Endothelial cell of umbilical vein (primary cell): ENCODE measurements at regions not wholly inside any gene's neighbourhood (a gene's known extent, or its start where the extent isn't known, plus 50 kb on each side); places are given as distances from the start of the nearest gene placed in this dataset.

Source experiments
- BruUV-seq: library from RNA; stranded (reverse); fragments of 400-500 nt; replicated peaks from 2 replicates; lab custom pipeline; 2021; lab: Mats Ljungman, UMichigan
- CTCF ChIA-PET: fragments of 300-600, 350-600 bp; sonication (Branson Sonifier 250); formaldehyde crosslinking; loops from one replicate; lab custom pipeline; 2021; ENCODE audit warnings: antibody characterized with exemption, inconsistent platforms; lab: Charles Lee
- POLR2A ChIA-PET: fragments of 300-600, 350-600 bp; sonication (Branson Sonifier 250); formaldehyde crosslinking; loops from one replicate; lab custom pipeline; 2021; ENCODE audit warnings: antibody characterized with exemption, inconsistent platforms; lab: Charles Lee
- DNase-seq: peaks from one replicate; pipeline ENCODE4 v3.0.0-alpha.2; 2011; ENCODE audit warnings: low read depth, low spot score
- FAIRE-seq: peaks from 2 replicates; lab custom pipeline; 2011; peaks lifted over from hg19 to GRCh38; lab: Jason Lieb, UNC
- H2AFZ ChIP-seq: 2 replicates; pipeline ENCODE4 v1.6.0; 2012; ENCODE audit warnings: low read depth, low read length, control low read depth, inconsistent platforms
- H3K27ac ChIP-seq: 2 replicates; pipeline ENCODE4 v1.5.1; 2011; ENCODE audit warnings: low read depth, mild to moderate bottlenecking, control low read depth, low read length, moderate library complexity; ENCODE audit not compliant: insufficient read depth
- H3K27me3 ChIP-seq, 2 experiments: 2 replicates each; pipeline versions ENCODE4 v1.6.0 to v1.6.1; 2011; ENCODE audit warnings: low read length in 2 of 2, mixed read lengths in 1 of 2; ENCODE audit not compliant: control insufficient read depth in 2 of 2, insufficient read depth in 2 of 2
- H3K36me3 ChIP-seq, 2 experiments: 2 replicates in 1 of 2; 3 replicates in 1 of 2; pipeline ENCODE4 v1.5.1; 2011; ENCODE audit warnings: low read length in 2 of 2, mild to moderate bottlenecking in 1 of 2, moderate library complexity in 1 of 2; ENCODE audit not compliant: control insufficient read depth in 2 of 2, insufficient read depth in 2 of 2; ENCODE audit errors: extremely low read depth in 1 of 2
- H3K4me1 ChIP-seq: 3 replicates; pipeline ENCODE4 v1.5.1; 2011; ENCODE audit warnings: mild to moderate bottlenecking, low read length; ENCODE audit not compliant: control insufficient read depth, insufficient read depth; ENCODE audit errors: extremely low read depth
- H3K4me2 ChIP-seq: 2 replicates; pipeline ENCODE4 v1.6.1; 2011; ENCODE audit warnings: low read length, control low read depth, mixed read lengths; ENCODE audit not compliant: insufficient read depth
- H3K4me3 ChIP-seq, 3 experiments: fragments of 200-600 bp in 1 of 3; sonication (generic), shearing (Covaris generic) in 1 of 3; replicated peaks in 1 of 3; 2 replicates each; pipeline ENCODE4 v1.5.1; 2011 to 2016; ENCODE audit warnings: control low read depth in 3 of 3, low read length in 3 of 3, mild to moderate bottlenecking in 2 of 3, inconsistent platforms in 1 of 3, low read depth in 1 of 3, moderate library complexity in 1 of 3; ENCODE audit not compliant: insufficient read depth in 1 of 3
- H3K79me2 ChIP-seq: 2 replicates; pipeline ENCODE4 v1.6.0; 2012; ENCODE audit warnings: low read length, inconsistent platforms; ENCODE audit not compliant: control insufficient read depth, insufficient read depth
- H3K9ac ChIP-seq: replicated peaks from 2 replicates; pipeline ENCODE3; 2011; ENCODE audit warnings: low read length, control low read depth; ENCODE audit not compliant: insufficient read depth; ENCODE audit errors: extremely low read depth
- H3K9me1 ChIP-seq: replicated peaks from 3 replicates; pipeline ENCODE4 v1.6.0; 2011; ENCODE audit warnings: mild to moderate bottlenecking, low read length; ENCODE audit not compliant: control insufficient read depth, insufficient read depth; ENCODE audit errors: extremely low read depth
- H3K9me3 ChIP-seq: replicated peaks from 2 replicates; pipeline ENCODE4 v1.5.1; 2012; ENCODE audit warnings: low read length, inconsistent platforms; ENCODE audit not compliant: control insufficient read depth, insufficient read depth
- H4K20me1 ChIP-seq: replicated peaks from 2 replicates; pipeline ENCODE3; 2011; ENCODE audit warnings: mild to moderate bottlenecking, low read length; ENCODE audit not compliant: control insufficient read depth, insufficient read depth; ENCODE audit errors: extremely low read depth
- EZH2 ChIP-seq: IDR thresholded peaks from 2 replicates; pipeline ENCODE4 v1.6.1; 2012; ENCODE audit warnings: borderline replicate concordance, low read depth, mild to moderate bottlenecking, moderate library complexity, low read length, inconsistent platforms; ENCODE audit not compliant: severe bottlenecking
- FOS ChIP-seq: IDR thresholded peaks from 2 replicates; pipeline ENCODE4 v1.6.1; 2011; ENCODE audit warnings: mild to moderate bottlenecking, low read length, moderate library complexity, borderline replicate concordance; ENCODE audit not compliant: insufficient read depth
- GATA2 ChIP-seq: IDR thresholded peaks from 2 replicates; pipeline ENCODE4 v1.7.0; 2011; ENCODE audit warnings: low read depth, mild to moderate bottlenecking, moderate library complexity, mixed read lengths, low read length; ENCODE audit not compliant: insufficient read length, insufficient read depth
- JUN ChIP-seq: IDR thresholded peaks from 2 replicates; pipeline ENCODE4 v1.6.1; 2011; ENCODE audit warnings: borderline replicate concordance, low read depth; ENCODE audit not compliant: insufficient read length, insufficient read depth
- MYC ChIP-seq: IDR thresholded peaks from one replicate; pipeline ENCODE4 v1.6.1; 2011; ENCODE audit warnings: mild to moderate bottlenecking, low read depth, low read length
- POLR2A ChIP-seq: IDR thresholded peaks from 2 replicates; pipeline ENCODE4 v1.6.1; 2012; ENCODE audit warnings: low read depth, mild to moderate bottlenecking, control low read depth, low read length
- POLR2AphosphoS5 ChIP-seq: IDR thresholded peaks from 2 replicates; pipeline ENCODE4 v1.6.1; 2012; ENCODE audit warnings: low read depth, mild to moderate bottlenecking, control low read depth, low read length, moderate library complexity; ENCODE audit not compliant: insufficient read depth
- dilution Hi-C: fragments of 300-500 bp; cut with MboI; formaldehyde crosslinking; loops from one replicate; pipeline ENCODE4 v1.15.0; 2019; ENCODE audit warnings: low sequenced_read_pairs; ENCODE audit not compliant: extremely low pct_ligation_motif_present
- intact Hi-C: fragments of 100-400 bp; cut with micrococcal nuclease; formaldehyde crosslinking; loops from one replicate; pipeline ENCODE4 v1.10.0; 2022
- TF ChIP-seq, protein P1 (sequence below): IDR thresholded peaks from 2 replicates; pipeline ENCODE4 v1.6.1; 2011; ENCODE audit not compliant: insufficient read depth, insufficient read length
- TF ChIP-seq, protein P2 (sequence below), 2 donors: IDR thresholded peaks; 1 replicate in 1 of 2; 2 replicates in 1 of 2; pipeline ENCODE4 v1.5.1; 2011; ENCODE audit warnings: low read length in 2 of 2, mild to moderate bottlenecking in 2 of 2, moderate library complexity in 2 of 2, control low read depth in 1 of 2, inconsistent platforms in 1 of 2, low read depth in 1 of 2; ENCODE audit not compliant: insufficient read depth in 1 of 2; ENCODE audit errors: extremely low read depth in 1 of 2

DNA sequence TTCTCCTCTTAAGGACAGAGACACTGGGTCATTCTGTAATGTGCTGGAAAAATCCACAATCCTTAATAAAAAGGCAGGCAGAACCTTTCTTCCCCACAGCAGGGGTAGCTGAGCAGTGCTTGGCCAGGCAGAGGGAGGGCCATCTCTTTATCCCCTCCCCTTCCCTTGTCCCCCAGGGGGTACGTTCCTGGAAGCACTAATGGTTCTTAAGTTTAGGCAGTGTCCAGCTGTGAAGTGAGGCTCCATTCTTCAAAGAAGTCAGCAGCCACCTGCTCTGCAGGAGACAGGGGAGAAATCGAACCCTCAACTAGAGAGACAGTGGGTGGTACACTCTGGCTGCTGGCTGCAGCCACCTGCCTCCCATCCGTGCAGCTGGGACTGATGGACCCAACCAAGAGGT is 533.9 kb upstream of the CDH11 start:
- POLR2A ChIA-PET, result no interaction called here
- no TSS peak for BruUV-seq
- intact Hi-C loops, result no loop called here

DNA sequence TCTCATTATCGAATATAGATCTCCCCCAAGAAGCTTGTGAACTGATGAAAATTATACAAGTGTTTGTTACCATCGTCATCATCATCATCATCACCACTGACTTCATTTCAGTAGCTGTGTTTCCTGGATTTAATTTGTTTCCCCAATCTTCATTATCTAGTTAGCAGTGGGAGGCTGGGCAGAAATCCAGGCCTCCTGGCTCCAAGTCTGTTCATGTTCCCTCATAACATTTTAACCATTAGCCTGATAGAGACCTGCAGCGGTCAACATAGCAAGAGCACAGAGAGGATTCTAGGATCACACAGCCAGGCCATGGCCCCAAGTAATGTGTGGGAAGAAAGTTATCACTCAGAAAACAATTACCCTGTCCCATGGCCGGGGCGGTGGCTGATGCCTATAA is 526.2 kb upstream of the CDH11 start:
- H2AFZ ChIP-seq, result no peak overlapping the region
- H3K36me3 ChIP-seq, result no peaks in the 10 kb centered on the region
- BruUV-seq, result no TSS peak
- ChIA-PET POLR2A (no interaction called here), CTCF (no interaction called here)
- dilution Hi-C loops (no loop called here), intact Hi-C loops (no loop called here)
- DNase-seq (no peak), FAIRE-seq (no peak)
- H4K20me1 ChIP-seq, result no peaks in the 10 kb centered on the region
- H3K4me1 ChIP-seq, result no peaks in the 10 kb centered on the region
- H3K4me3 ChIP-seq, result no peak overlapping the region
- H3K9ac ChIP-seq, result no peak overlapping the region
- TF ChIP-seq JUN (no peak), EZH2 (no peak), FOS (no peak), POLR2A (no peak), MYC (no peak), POLR2AphosphoS5 (no peak), GATA2 (no peak)
- TF ChIP-seq, protein P1, sequence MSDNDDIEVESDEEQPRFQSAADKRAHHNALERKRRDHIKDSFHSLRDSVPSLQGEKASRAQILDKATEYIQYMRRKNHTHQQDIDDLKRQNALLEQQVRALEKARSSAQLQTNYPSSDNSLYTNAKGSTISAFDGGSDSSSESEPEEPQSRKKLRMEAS, result no peak
- TF ChIP-seq, protein P2, sequence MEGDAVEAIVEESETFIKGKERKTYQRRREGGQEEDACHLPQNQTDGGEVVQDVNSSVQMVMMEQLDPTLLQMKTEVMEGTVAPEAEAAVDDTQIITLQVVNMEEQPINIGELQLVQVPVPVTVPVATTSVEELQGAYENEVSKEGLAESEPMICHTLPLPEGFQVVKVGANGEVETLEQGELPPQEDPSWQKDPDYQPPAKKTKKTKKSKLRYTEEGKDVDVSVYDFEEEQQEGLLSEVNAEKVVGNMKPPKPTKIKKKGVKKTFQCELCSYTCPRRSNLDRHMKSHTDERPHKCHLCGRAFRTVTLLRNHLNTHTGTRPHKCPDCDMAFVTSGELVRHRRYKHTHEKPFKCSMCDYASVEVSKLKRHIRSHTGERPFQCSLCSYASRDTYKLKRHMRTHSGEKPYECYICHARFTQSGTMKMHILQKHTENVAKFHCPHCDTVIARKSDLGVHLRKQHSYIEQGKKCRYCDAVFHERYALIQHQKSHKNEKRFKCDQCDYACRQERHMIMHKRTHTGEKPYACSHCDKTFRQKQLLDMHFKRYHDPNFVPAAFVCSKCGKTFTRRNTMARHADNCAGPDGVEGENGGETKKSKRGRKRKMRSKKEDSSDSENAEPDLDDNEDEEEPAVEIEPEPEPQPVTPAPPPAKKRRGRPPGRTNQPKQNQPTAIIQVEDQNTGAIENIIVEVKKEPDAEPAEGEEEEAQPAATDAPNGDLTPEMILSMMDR (IDR thresholded peaks at IDR 0.05; ENCODE audit: extremely low read depth in 1 of 2, insufficient read depth in 1 of 2, low read depth in 1 of 2, low read length in 2 of 2), result no peak
- no peaks in the 10 kb centered on the region for H3K79me2 ChIP-seq
- no peak overlapping the region for H3K27ac ChIP-seq
- H3K9me1 ChIP-seq, result no peaks in the 10 kb centered on the region
- H3K9me3 ChIP-seq, result no peaks in the 10 kb centered on the region
- no peaks in the 10 kb centered on the region for H3K27me3 ChIP-seq
- no peak overlapping the region for H3K4me2 ChIP-seq

More for the DNA sequence above, 533.9 kb upstream of the CDH11 start:
- Histone ChIP-seq H4K20me1 (no peaks in the 10 kb centered on the region), H3K9me3 (no peaks in the 10 kb centered on the region), H3K9ac (no peak overlapping the region), H3K9me1 (no peaks in the 10 kb centered on the region), H2AFZ (no peak overlapping the region), H3K79me2 (no peaks in the 10 kb centered on the region), H3K4me2 (no peak overlapping the region), H3K27ac (no peak overlapping the region), H3K27me3 (no peaks in the 10 kb centered on the region), H3K4me3 (no peak overlapping the region), H3K36me3 (no peaks in the 10 kb centered on the region), H3K4me1 (peaks cover 23% of the 10 kb centered on the region)
- CTCF ChIA-PET, result no interaction called here
- no peak for TF ChIP-seq EZH2
- no peak for TF ChIP-seq GATA2
- no peak for TF ChIP-seq MYC
- TF ChIP-seq, protein P2 (IDR thresholded peaks at IDR 0.05; ENCODE audit: extremely low read depth in 1 of 2, insufficient read depth in 1 of 2, low read depth in 1 of 2, low read length in 2 of 2), result no peak
- FAIRE-seq, result no peak
- DNase-seq, result no peak
- dilution Hi-C loops, result no loop called here
